Ovary (tissue), 3 donors: ENCODE measurements at regions not wholly inside any gene's neighbourhood (a gene's known extent, or its start where the extent isn't known, plus 50 kb on each side); places are given as distances from the start of the nearest gene placed in this dataset.
"Not testable (repeated sequence)": the region's sequence is repeated elsewhere in the genome, so short reads cannot be mapped to it uniquely, and the experiment has no call there.

Experiments
- CTCF ChIP-seq, 3 donors: fragments of 450-650 bp in 2 of 3; fragments of 200-600 bp in 1 of 3; IDR thresholded peaks; one replicate each; pipeline versions ENCODE4 v1.5.1 to v1.8.0; 2016 to 2022; ENCODE audit warnings: antibody characterized with exemption in 3 of 3, mild to moderate bottlenecking in 1 of 3
- EP300 ChIP-seq: sonication (generic); formaldehyde crosslinking; IDR thresholded peaks from one replicate; pipeline ENCODE4 v1.6.1; 2017; ENCODE audit warnings: antibody characterized with exemption
- donor health status: DM: no; HTN: no; CAD: no.

GRCh38 chr12:9510392-9511011, 97.2 kb downstream of the KLRB1 start:
- TF ChIP-seq CTCF (IDR thresholded peaks at IDR 0.05); EP300: not testable (repeated sequence)
